Adipose tissue (tissue), 3 donors: ENCODE measurements at regions not wholly inside any gene's neighbourhood (a gene's known extent, or its start where the extent isn't known, plus 50 kb on each side); places are given as distances from the start of the nearest gene placed in this dataset.
"Not testable (repeated sequence)": the region's sequence is repeated elsewhere in the genome, so short reads cannot be mapped to it uniquely, and the experiment has no call there.

Experiments
- H3K27ac ChIP-seq: one replicate; pipeline ENCODE4 v1.5.1; 2013; ENCODE audit warnings: low read depth, low read length
- WGBS, 3 donors: extraction: QIAGEN DNeasy Blood & Tissue Kit; methylation state at CpG; one replicate each; pipeline ENCODE4 v1.1.7; 2013; 5-methylcytosine and 5-hydroxymethylcytosine counted together
- donor health status: healthy with polysubstance abuse.
- donor health status: Bipolar disorder and iron deficiency.
- donor health status: healthy.

- no peak overlapping the region for H3K27ac ChIP-seq
These were observed 93.8 kb upstream of the FGF3 start for GRCh38 chr11:69912911-69913451.

GRCh38 chr11:69913591-69914285, 94.5 kb upstream of the FGF3 start:
- H3K27ac ChIP-seq, result no peak overlapping the region
- 85 to 93% (median 93%) methylated on average over 12 of the region's 12 CpGs for WGBS, 3 donors

More at GRCh38 chr11:69912911-69913451, 93.8 kb upstream of the FGF3 start:
- WGBS, 3 donors, result 57 to 60% (median 60%) methylated on average over 16 of the region's 16 CpGs

GRCh38 chr11:69914286-69915150, 95.3 kb upstream of the FGF3 start:
- WGBS, 3 donors, result 70 to 73% (median 72%) methylated on average over 18 of the region's 18 CpGs
- no peak overlapping the region for H3K27ac ChIP-seq

- WGBS, 3 donors, result 22 to 38% (median 37%) methylated on average over 6 of the region's 6 CpGs
These were observed 95.9 kb upstream of the FGF3 start for GRCh38 chr11:69915151-69915500.

GRCh38 chr11:69915501-69916250, 96.5 kb upstream of the FGF3 start:
- WGBS, 3 donors, result 9 to 13% (median 11%) methylated on average over 18 of the region's 18 CpGs
- no peak overlapping the region for H3K27ac ChIP-seq

More at GRCh38 chr11:69915151-69915500, 95.9 kb upstream of the FGF3 start:
- no peak overlapping the region for H3K27ac ChIP-seq

GRCh38 chr11:69916251-69916649, 97.0 kb upstream of the FGF3 start:
- 38 to 49% (median 41%) methylated on average over 8 of the region's 8 CpGs for WGBS, 3 donors
- not testable (repeated sequence) for H3K27ac ChIP-seq

- 46 to 100% (median 75%) methylated on average over 1 to 2 of the region's 2 CpGs for WGBS, 3 donors
- no peak overlapping the region for H3K27ac ChIP-seq
These were observed 97.7 kb upstream of the FGF3 start for GRCh38 chr11:69916806-69917387.

GRCh38 chr11:69917529-69917928, 98.3 kb upstream of the FGF3 start:
- no peak overlapping the region for H3K27ac ChIP-seq
- 51 to 66% (median 58%) methylated on average over 2 of the region's 2 CpGs for WGBS, 3 donors

GRCh38 chr11:69918231-69918937, 99.2 kb upstream of the FGF3 start:
- 36 to 52% (median 44%) methylated on average over 38 of the region's 38 CpGs for WGBS, 3 donors
- no peak overlapping the region for H3K27ac ChIP-seq

GRCh38 chr11:69918938-69919650, 99.9 kb upstream of the FGF3 start:
- 35 to 38% (median 36%) methylated on average over 29 to 32 of the region's 32 CpGs for WGBS, 3 donors
- no peak overlapping the region for H3K27ac ChIP-seq

- 72 to 80% (median 77%) methylated on average over 3 of the region's 3 CpGs for WGBS, 3 donors
- no peak overlapping the region for H3K27ac ChIP-seq
These were observed 100.6 kb upstream of the FGF3 start for GRCh38 chr11:69919659-69920344.

- 75 to 87% (median 86%) methylated on average over 16 of the region's 16 CpGs for whole genome bisulfite sequencing, 3 donors
- no peak overlapping the region for H3K27ac ChIP-seq
These were observed 101.3 kb upstream of the FGF3 start for GRCh38 chr11:69920345-69921127.

- H3K27ac ChIP-seq, result no peak overlapping the region
These were observed 102.2 kb upstream of the FGF3 start for GRCh38 chr11:69921128-69922014.

GRCh38 chr11:69922015-69922595, 102.9 kb upstream of the FGF3 start:
- 62 to 82% (median 72%) methylated on average over 17 of the region's 17 CpGs for WGBS, 3 donors
- no peak overlapping the region for H3K27ac ChIP-seq

More at GRCh38 chr11:69921128-69922014, 102.2 kb upstream of the FGF3 start:
- 67 to 85% (median 71%) methylated on average over 21 of the region's 21 CpGs for WGBS, 3 donors
